Stimulated activated CD4-positive, alpha-beta T cell treated with anti-CD3 and anti-CD28 coated beads, Interleukin-1b, Interleukin-23, amount 100 ng/mL, for 24 hours (primary cell): ENCODE measurements at regions not wholly inside any gene's neighbourhood (a gene's known extent, or its start where the extent isn't known, plus 50 kb on each side); places are given as distances from the start of the nearest gene placed in this dataset.
"Not testable (repeated sequence)": the region's sequence is repeated elsewhere in the genome, so short reads cannot be mapped to it uniquely, and the experiment has no call there.

Experiments used
- DNase-seq, 4 experiments: peaks; one replicate each; pipeline ENCODE4 v3.0.0-alpha.2; 2020; ENCODE audit warnings: low read depth in 4 of 4, low spot score in 1 of 4

DNA sequence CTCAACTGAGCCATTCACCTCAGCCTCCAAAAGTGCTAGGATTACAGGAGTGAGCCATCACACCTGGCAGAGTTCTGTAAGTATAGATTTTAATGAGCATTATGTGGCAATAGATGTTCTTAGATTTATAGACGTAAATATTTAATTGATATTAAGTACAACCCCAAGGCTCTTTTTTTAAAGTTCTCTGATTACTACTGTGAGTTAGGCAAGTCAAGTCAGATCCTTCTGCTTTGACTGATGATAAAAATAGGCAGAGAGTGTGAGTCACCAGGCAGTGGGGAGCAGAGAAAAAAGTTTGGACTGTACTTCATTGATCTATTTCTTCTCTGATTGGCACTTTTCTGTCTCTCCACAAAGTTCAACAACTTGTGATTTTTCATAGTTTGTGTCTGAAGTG is 1379.9 kb downstream of the UQCRFS1 start:
- no peak for DNase-seq

DNA sequence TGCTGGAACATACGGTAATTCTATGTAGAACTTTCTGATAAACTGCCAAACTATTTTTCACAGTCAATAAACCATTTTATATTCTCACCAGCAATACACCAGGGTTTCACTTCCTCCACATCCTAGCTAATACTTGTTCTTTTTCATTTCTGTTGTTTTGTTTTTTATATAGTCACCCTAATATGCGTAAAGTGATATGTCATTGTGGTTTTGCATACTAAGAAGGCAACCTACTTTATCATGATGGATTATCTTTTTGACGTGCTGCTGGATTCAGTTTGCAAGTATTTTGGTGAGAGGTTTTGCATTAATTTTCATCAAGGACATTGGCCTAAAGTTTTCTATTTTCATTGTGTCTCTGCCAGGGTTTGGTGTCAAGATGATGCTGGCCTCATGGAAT is 1384.1 kb downstream of the UQCRFS1 start:
- no peak for DNase-seq

- DNase-seq: no peak
These were observed 1388.8 kb downstream of the UQCRFS1 start for GRCh38 chr19:27824108-27824507.

- DNase-seq: no peak
These were observed 1390.6 kb downstream of the UQCRFS1 start for GRCh38 chr19:27822336-27822735.

- DNase-seq: no peak
These were observed 1391.4 kb downstream of the UQCRFS1 start for GRCh38 chr19:27821418-27822018.

DNA sequence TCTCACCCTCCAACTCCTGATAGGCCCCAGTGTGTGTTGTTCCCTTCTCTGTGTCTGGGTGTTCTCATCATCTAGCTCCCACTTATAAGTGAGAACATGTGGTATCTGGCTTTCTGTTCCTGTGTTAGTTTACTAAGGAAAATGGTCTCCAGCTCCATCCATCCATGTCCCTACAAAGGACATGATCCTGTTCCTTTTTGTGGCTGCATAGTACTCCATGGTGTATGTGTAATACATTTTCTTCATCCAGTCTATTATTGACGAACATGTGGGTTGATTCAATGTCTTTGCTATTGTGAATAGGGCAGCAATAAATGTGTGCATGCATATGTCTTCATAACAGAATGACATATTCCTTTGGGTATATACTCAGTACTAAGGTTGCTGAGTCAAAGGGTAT is 1397.0 kb downstream of the UQCRFS1 start:
- DNase-seq: no peak

- DNase-seq: not testable (repeated sequence)
These were observed 1398.1 kb downstream of the UQCRFS1 start for GRCh38 chr19:27814834-27815233.

- DNase-seq: not testable (repeated sequence)
These were observed 1398.7 kb downstream of the UQCRFS1 start for GRCh38 chr19:27814274-27814673.

DNA sequence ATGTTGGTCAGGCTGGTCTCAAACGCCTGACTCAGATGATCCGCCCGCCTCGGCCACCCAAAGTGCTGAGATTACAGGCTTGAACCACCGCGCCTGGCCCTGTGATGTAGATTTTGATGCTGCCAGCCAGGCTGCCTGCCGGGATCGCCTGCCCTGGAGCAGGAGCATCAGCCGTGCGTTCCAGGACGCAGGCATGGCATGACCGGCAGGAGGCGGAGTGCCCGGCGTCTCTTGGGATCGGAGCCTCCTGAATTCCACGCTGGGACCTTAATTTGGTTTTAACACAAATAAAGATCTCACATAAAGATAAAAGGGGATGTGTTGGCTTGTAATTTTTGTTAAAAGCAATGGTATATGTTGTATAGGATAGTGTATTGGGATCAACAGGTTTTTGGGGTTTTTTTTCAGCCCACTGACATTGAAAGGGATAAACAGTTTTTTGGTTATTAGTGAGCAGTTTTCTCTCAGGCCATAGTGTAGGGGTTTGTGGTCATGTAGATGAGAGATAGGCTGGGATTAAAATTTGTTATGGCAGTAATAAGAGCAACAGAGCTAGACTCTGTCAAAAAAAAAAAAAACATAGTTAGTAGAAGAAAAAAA is 1406.4 kb downstream of the UQCRFS1 start:
- DNase-seq: no peak

DNA sequence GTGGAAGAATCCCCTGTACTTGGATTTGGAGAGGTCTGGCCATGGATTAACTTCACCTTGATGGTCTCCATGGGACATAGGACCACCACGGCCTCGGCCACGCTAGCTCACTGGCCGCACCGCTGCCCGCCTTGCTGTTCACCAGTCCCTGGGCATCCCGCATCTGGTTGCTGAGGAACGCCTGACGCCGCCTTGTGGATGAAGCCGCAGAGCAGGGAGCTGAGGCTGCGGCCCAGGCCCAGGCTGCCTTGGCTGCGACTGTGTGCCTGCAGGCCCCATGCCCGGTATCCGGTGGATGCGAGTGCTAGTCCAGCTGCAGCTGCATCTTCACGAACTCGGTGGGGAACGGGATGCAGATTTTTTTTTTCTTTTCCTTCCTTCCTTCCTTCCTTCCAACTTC is 1407.1 kb downstream of the UQCRFS1 start:
- no peak for DNase-seq

DNA sequence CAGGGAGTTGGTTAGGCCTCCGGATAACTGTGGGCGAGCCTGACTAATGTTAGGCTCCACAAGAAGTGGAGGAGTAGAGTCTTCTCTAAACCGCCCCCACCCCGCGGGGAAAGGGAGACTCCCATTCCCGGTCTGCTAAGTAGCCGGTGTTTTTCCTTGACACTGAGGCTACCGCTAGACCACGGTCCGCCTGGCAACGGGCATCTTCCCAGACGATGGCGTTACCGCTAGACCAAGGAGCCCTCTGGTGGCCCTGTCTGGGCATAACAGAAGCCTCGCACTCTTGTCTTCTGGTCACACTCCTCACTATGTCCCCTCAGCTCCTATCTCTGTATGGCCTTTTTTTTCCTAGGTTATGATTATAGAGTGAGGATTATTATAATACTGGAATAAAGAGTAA is 1410.7 kb downstream of the UQCRFS1 start:
- not testable (repeated sequence) for DNase-seq

- no peak for DNase-seq
These were observed 1416.4 kb downstream of the UQCRFS1 start for GRCh38 chr19:27796540-27796939.

DNA sequence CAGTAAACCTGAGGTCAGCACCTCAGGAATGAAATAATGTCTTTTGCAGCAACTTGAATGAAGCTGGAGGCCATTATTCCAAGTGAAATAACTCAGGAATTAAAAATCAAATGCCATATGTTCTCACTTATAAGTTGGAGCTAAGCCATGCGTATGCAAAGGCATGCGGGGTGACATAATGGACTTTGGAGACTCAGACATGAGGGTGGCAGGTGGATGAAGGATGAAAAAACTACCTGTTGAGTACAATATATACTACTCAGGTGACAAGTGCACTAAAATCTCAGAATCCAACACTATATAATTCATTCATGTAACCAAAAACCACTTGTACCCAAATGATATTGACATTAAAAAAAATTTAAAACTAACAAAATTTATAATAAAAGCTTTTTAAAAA is 1416.9 kb downstream of the UQCRFS1 start:
- no peak for DNase-seq

- no peak for DNase-seq
These were observed 1417.6 kb downstream of the UQCRFS1 start for GRCh38 chr19:27795369-27795768.

GRCh38 chr19:27794494-27795042 is 1418.4 kb downstream of the UQCRFS1 start:
- DNase-seq: no peak

DNA sequence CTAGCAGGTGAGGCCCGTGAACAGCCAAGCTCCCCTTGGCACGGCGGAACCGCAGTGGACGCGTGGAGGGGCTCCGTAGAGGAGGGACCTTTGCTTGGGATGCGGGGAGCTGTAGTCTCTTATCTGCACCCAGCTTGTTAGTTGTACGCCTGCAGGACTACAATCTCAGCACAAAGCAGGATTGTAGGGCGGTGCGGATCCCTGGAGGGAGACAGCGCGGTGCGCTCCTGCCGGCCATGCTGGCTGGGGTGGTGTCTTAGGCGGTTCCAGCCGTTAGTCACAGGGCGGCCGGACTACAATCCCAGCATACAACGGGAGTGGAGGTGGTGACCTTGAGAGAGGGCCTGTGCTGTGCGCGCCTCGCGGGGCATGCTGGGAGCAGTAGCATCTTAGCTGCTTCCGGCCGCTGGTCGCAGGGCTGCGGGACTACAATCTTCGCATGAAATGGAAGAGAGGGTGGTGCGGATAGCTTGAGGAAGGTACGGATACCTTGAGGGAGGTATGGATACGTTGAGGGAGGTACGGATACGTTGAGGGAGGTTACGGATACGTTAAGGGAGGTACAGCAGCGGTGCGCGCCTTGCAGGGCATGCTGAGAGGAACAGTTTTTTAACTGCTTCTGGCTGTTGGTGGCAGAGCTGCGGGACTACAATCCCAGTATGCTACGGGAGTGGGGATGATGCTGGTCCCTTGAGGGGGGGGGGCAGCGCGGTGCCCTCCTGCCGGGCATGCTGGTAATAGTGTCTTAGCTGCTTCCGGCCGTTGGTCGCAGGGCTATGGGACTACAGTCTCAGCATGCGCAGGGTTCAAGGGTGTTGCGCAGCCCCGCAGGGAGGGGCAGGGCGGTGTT is 1419.1 kb downstream of the UQCRFS1 start:
- DNase-seq: peak; percentile 74 to 88 (median 81)

DNA sequence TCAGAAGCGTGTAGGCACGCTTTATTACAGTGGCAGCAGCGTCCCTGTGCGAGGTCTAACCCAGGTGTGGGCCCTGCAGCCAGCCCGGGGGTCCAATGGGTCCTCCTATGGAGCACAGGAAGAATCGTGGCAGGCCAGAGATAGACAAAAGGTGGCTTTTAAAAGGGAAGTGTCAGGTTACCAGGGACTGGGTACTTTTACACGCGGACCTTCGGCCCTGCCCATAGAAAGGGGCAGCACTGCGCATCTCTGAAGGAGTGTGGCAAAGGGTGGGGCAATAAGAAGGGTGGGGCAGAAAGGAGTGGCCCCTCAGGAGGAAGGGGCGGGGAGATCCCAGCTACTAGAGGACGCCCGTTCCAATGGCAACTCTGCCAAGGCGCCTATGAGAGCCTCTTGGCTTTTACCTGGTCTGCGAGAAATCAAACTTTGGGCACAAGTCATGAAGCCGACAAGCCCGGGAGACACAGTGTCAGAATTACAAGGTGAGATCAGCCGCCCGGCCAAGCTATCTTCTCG is 1419.8 kb downstream of the UQCRFS1 start:
- DNase-seq: peak in 3 of 4 experiments; percentile 38 to 76 (median 64)

GRCh38 chr19:27792576-27793127 is 1420.3 kb downstream of the UQCRFS1 start:
- no peak for DNase-seq

GRCh38 chr19:27780367-27781075 is 1432.4 kb downstream of the UQCRFS1 start:
- no peak for DNase-seq

- no peak for DNase-seq
These were observed 1433.0 kb downstream of the UQCRFS1 start for GRCh38 chr19:27779954-27780353.

- no peak for DNase-seq
These were observed 1435.2 kb downstream of the UQCRFS1 start for GRCh38 chr19:27777726-27778125.
